ENCODE measurements at regions not wholly inside any gene's neighbourhood (a gene's known extent, or its start where the extent isn't known, plus 50 kb on each side); places are given as distances from the start of the nearest gene placed in this dataset.

GRCh38 chr2:16134436-16135165 is 194.3 kb downstream of the MYCN start:
- no peak for DNase-seq (ENCODE audit: low read depth)

DNA sequence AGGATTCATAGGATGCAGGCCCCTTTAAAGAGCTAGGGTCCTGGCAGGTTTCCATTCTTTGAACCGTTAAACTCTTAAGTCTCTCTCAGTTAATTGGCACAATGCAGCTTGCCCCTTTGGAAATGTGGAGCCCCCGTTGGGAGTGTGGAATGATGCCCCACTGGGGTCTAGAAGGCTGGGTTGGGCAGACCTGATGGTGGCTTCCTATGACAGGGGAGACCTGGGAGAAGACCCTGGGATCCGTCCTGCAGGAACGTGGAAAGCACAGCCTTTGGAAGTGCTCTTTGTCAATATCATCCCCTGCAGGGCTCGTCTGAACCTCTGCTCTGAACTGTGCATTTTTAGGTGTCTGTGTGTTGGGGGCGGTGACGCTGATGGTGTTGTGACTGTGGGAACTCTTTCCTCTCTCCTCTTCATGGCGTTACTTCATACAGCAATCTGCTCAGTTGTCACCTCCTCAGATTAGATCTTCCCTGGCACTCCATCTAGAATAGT is 190.6 kb downstream of the MYCN start:
- no peak for DNase-seq (ENCODE audit: low read depth)

GRCh38 chr2:16130541-16130880 is 190.2 kb downstream of the MYCN start:
- DNase-seq (ENCODE audit: low read depth) = no peak

- DNase-seq (ENCODE audit: low read depth) = no peak
Measured at GRCh38 chr2:16129716-16130540, 189.6 kb downstream of the MYCN start.

DNA sequence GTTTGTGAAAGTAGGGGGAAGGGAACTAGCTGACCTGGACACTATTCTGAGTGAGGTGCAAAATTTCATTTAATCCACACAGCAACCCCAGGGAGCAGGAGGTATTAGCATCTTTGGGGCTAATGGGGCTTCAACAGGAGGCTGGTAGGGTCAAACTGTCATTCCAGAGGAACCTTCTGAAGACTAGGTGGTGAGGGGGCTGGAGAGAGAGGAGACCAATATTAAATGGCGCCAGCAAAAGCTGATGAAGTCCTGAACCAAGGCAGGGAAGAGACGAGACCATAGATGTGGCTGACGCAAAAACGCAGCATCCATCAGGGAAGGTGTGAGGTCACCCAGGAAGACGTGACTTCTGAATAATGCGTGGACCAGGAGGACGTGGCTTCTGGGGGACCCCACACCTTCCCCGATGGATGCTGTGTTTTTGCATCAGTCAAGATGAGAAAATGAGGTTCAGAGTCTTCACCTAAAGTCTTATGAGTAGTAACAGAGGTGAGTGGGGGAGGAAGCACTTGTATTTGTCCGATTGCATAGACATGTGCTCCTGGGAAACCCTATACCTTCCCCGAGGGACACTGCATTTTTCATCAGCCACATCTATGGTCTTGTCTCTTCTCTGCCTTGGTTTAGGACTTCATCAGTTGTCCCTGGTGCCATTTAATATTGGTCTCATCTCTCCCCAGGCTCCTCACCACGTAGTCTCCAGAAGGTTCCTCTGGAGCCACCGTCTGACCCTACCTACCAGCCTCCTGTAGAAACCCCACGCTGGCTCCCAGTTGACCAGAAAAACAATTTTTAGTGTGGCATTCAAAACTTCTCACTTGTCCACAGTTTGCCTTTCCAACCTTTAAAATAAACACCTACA is 188.6 kb downstream of the MYCN start:
- DNase-seq (ENCODE audit: low read depth) = no peak

DNA sequence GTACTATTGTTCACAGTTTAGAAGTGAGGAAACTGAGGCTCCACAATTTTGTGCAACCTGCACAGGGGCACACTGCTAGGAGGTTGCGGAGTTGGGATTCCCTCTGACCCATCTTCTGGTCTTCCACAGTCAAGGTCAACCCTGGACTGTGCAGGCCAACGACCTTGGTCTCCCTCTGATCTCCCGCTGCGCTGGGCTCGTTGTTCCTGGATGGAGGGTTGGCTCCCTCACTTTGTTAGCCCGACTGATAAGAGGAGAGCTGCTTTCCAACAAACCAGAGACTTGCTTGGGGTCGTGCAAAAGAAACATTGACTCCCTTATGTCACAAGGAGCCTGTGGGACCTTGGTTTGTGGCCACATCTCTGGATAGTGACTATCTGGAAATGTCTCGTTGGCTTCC is 187.6 kb downstream of the MYCN start:
- DNase-seq (ENCODE audit: low read depth) = no peak

GRCh38 chr2:16127276-16127940 is 187.1 kb downstream of the MYCN start:
- DNase-seq (ENCODE audit: low read depth) = no peak

DNA sequence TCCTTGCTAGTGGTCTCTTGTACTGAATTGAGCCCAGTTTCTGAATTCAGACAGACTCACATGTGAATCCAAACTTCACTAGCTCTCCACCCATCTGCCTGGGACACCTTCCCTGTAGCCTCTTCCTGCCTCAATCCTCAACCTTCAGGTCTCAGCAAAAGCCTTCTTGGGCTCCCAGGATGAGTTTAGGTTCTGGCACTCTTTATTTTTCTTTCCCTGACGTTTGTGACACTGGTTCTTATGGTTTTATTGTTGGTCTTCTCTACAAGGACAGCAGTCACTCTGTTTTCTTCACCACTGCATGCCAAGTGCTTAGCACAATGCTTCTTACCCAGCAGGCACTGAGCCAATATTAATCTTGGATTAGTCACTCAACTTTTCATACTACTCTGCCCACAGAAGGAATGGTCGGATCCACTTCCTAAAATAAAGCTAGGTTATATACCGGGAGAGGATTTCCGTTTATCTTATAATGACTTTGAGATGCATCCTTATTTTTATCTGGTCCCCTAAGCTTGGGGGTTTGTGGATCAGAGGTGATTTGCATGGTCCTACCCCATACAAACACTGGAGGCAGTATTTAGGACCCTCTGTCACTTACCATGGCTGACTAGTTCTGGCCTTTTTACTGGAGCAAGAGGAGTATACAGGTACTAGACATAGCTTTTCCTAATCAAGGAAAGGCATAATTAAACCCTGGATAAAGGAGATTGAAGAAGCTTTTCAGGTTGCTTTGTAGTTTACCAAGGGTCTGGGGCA is 186.3 kb downstream of the MYCN start:
- no peak for DNase-seq (ENCODE audit: low read depth)

GRCh38 chr2:16125614-16126516 is 185.5 kb downstream of the MYCN start:
- no peak for DNase-seq (ENCODE audit: low read depth)

DNA sequence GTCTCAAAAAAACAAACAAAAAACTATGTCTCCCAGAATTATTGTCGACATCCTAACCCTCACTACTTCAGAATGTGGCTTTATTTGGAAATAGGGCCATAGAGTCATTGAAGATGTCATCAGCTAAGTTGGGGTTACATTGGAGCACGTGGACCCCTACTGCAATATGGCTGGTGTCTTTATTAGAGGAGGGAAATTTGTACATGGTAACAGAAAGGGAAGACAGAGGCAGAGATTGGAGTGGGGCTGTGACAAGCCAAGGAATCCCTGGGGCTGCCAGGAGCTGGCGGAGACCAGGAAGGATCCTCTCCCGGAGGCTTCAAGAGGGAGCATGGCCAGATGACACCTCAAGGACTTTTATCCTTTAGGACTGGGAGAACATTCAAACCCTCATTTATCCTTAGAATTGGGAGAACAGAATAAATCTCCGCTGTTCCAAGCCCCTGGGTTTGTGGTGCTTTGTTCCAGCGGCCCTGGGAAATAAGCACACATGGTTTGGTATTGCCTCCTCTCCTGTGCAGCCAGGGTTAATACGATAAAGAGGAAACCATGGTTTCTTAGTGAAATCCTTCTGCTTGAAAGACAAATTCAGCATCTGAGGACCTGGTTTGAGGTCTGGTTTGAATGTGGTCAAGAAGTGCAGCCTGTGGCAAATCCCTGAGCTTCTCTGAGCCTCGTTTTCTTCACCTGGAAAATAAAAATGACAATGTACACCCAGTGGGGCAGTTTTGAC is 184.7 kb downstream of the MYCN start:
- no peak for DNase-seq (ENCODE audit: low read depth)

GRCh38 chr2:16123856-16124780 is 183.8 kb downstream of the MYCN start:
- no peak for DNase-seq (ENCODE audit: low read depth)

DNA sequence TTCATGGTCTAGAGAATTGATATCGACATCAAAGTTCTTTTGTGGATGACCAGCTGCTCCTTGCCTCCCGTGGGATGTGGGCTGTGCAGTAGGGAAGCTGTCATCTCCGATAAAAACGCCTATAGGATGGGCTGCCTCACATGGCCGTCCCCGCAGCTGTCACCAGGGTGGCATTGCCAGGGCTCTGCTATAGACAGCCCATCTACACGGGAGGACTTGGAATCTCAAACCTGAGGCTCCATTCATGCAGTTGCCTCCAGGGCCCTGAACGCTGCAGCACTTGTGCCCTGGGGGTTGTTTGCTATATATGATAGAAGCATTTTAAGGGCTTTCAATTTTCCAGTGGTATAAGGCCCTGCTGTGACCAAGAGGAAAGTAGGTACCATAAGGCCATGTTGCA is 183.1 kb downstream of the MYCN start:
- DNase-seq (ENCODE audit: low read depth) = no peak

- no peak for DNase-seq (ENCODE audit: low read depth)
Measured at GRCh38 chr2:16122556-16122955, 182.2 kb downstream of the MYCN start.

DNA sequence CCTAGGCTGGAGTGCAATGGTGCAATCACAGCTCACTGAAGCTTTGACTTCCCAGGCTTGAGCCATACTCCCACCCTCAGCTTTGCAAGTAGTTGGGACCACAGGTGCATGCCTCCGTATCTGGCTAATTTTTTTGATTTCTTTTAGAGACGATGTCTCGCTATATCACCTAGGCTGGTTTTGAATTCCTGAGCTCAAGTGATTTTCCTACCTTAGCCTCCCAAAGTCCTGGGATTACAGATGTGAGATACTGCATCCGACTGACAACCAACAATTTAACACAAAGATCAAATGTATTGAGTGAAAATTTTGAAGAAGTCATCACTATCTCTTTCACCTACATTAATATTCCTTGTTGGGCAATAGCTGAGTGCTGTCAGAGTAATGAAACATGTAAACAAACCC is 181.6 kb downstream of the MYCN start:
- DNase-seq (ENCODE audit: low read depth) = no peak

DNA sequence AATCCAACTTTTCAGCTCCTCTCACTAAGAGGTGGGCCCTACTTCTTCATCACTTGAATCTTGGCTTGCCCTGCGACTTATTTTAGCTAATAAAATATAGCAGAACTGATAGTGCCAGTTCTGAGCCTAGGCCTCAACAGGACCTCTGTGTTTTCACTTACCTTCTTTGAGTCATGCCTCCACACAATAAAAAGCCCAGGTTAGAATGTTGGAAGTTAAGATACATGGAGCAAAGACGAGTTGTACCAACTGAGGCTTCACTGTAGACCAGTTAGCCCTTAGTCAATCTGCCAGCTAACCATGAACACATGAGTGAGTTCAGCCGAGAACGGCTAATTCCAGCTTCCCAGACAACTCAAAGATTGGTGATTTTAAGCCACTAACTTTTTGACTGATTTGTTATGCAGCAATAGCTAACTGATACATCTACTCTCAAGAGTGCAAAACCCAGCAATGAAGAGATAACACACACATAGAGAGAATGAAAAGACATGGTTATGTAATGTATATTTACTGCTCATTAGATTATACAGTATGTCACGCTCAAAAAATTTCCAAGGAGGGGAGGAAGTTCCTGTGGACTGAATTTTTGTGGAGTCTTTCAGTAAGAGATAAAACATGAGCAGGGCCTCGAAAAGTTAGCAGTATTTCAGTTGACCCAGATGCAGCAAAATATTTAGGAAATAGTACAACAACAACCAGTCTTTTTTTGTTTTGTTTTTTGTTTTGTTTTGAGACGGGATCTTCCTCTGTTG is 181.1 kb downstream of the MYCN start:
- DNase-seq (ENCODE audit: low read depth) = no peak

DNA sequence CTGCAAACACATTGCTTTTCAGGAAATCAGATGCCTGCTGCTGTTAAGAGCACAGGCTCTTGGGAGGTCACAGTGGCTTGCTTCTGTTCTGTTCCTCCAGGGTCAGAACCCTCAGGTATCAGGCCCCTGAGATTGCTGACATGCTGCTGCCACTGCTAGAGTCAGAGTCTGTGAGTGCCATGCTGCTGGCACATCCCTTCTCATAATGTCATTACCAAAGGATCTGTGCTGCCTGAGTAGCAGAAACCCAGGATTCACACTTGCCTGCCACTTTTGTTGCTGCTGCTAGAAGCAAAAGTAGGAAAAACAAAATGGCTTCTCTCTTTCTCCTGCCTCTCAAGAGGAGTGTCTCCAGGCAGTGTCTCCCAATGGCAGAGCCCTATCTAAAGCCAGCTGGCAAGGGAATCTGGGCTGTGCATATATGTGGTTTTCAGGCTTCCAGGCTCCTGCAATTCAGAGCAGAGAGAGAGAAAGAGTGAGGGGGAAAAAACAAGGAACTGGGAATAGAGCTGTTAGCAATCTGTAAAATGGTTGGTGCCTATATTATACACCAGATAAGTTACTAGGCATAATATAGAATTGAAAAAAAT is 180.3 kb downstream of the MYCN start:
- DNase-seq (ENCODE audit: low read depth) = no peak

GRCh38 chr2:16119741-16120140 is 179.4 kb downstream of the MYCN start:
- no peak for DNase-seq (ENCODE audit: low read depth)

Measured in activated T-helper 1 cell treated with Interleukin-2 at 50 U/mL for 16 hours (primary cell).